ENCODE measurements at regions not wholly inside any gene's neighbourhood (a gene's known extent, or its start where the extent isn't known, plus 50 kb on each side); places are given as distances from the start of the nearest gene placed in this dataset.

GRCh38 chr4:18405054-18405453, 383.5 kb upstream of the LCORL start:
- DNase-seq (no peak), ATAC-seq (replicated peaks) (no peak)
- no peak overlapping the region for H3K27ac Mint-ChIP-seq

DNA sequence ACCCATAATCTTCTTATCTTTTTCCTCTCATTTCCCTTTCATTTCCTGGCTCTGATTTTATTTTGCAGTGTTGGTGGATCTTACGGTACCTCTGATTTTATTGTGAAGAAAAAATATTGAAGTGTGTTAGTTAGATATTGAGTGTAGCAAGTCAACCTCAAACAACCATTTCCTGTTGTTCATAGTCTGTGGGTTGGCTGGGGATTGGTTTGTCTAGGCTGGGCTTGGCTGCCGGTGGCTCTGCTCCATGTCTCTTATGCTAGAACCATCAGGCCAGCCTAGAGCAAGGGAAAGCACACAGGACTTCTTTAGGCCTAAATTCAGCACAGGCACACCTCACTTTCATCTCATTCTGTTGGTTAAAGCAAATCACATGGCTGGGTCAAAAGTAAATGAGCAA, 383.1 kb upstream of the LCORL start:
- Mint-ChIP-seq H3K27me3 (no peaks in the 10 kb centered on the region), H3K27ac (no peak overlapping the region), H3K9me3 (no peaks in the 10 kb centered on the region), H3K4me3 (no peak overlapping the region), H3K4me1 (no peaks in the 10 kb centered on the region), H3K36me3 (no peaks in the 10 kb centered on the region)
- ATAC-seq (replicated peaks) (no peak), DNase-seq (no peak)

More at GRCh38 chr4:18405054-18405453, 383.5 kb upstream of the LCORL start:
- H3K27me3 Mint-ChIP-seq = no peaks in the 10 kb centered on the region
- H3K36me3 Mint-ChIP-seq = no peaks in the 10 kb centered on the region
- H3K4me3 Mint-ChIP-seq = no peak overlapping the region
- no peaks in the 10 kb centered on the region for H3K9me3 Mint-ChIP-seq
- H3K4me1 Mint-ChIP-seq = no peaks in the 10 kb centered on the region

- Mint-ChIP-seq H3K36me3 (no peaks in the 10 kb centered on the region), H3K27ac (no peak overlapping the region), H3K27me3 (no peaks in the 10 kb centered on the region), H3K9me3 (no peaks in the 10 kb centered on the region), H3K4me1 (no peaks in the 10 kb centered on the region), H3K4me3 (no peak overlapping the region)
- ATAC-seq (replicated peaks) = no peak
- DNase-seq = no peak
Measured at GRCh38 chr4:18403327-18403726, 381.8 kb upstream of the LCORL start.

DNA sequence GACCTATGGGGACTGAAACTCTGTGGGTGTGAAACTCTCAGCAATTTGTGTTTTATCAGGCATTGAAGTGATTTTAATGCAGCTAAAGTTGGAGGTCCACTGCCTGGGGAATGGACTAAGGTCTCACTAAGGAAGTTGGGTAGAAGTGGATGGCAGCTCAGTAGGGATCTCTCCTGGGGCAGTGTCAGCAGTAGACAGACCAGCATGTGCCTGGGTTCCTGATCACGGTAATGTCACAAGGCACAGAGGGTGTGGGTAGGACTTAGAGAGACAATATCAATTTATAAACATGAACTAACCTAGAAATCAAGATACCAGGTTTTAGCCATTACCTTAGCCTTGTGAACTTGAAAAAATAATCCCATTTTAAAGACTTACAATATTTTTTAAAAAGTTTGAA, 380.3 kb upstream of the LCORL start:
- Mint-ChIP-seq H3K4me3 (no peak overlapping the region), H3K27ac (no peak overlapping the region), H3K36me3 (no peaks in the 10 kb centered on the region), H3K4me1 (no peaks in the 10 kb centered on the region), H3K27me3 (no peaks in the 10 kb centered on the region), H3K9me3 (no peaks in the 10 kb centered on the region)
- ATAC-seq (replicated peaks) = no peak
- DNase-seq = no peak

DNA sequence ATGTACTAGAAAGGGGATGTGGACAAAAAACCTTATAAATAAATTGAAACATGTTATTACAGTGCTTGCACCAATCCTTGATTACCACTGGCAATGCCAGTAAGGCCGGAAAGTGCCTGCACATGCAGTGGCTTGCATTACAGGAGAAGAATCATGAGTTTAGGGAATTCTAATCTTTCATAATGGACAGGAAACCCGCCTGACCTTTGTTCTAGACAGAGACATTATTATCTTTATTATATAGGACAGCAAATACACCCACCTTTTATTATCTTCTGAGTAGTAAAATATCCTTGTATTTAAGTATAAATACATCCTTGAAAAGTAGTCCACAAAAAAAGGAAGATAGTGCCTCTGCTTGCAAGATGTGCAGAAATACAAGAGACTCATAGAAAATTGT, 379.9 kb upstream of the LCORL start:
- ATAC-seq (replicated peaks) = no peak
- Mint-ChIP-seq H3K9me3 (no peaks in the 10 kb centered on the region), H3K4me1 (no peaks in the 10 kb centered on the region), H3K27ac (no peak overlapping the region), H3K4me3 (no peak overlapping the region), H3K27me3 (no peaks in the 10 kb centered on the region), H3K36me3 (no peaks in the 10 kb centered on the region)
- DNase-seq = no peak

DNA sequence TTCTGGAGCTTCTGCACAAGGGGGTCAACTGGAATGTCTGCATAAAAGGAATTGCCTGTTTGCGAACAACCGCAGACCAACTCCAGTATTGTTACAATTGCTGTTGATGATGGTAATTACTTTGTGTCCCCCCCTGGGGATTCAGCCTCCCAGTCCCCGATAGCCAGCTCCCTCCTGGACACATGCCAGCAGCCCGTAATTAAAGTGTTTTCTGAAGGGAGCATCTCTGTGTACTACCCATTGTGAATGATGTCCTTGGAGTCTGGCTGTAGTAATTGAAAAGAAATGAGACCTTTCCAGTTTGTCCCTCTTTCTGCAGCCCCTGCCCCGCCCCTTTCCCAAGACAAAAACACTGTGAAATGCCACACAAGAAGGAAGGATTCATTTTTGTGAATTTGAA, 377.1 kb upstream of the LCORL start:
- H3K36me3 Mint-ChIP-seq = no peaks in the 10 kb centered on the region
- no peak for ATAC-seq (replicated peaks)
- H3K27ac Mint-ChIP-seq = no peak overlapping the region
- peaks cover 0 to 3% of the 10 kb centered on the region in 2 donors for H3K9me3 Mint-ChIP-seq
- no peak for DNase-seq
- H3K4me3 Mint-ChIP-seq = no peak overlapping the region
- no peaks in the 10 kb centered on the region for H3K27me3 Mint-ChIP-seq
- H3K4me1 Mint-ChIP-seq = no peaks in the 10 kb centered on the region

- ATAC-seq (replicated peaks) = no peak
- no peaks in the 10 kb centered on the region for H3K4me1 Mint-ChIP-seq
- H3K36me3 Mint-ChIP-seq = no peaks in the 10 kb centered on the region
- H3K27ac Mint-ChIP-seq = no peak overlapping the region
- H3K4me3 Mint-ChIP-seq = no peak overlapping the region
- H3K27me3 Mint-ChIP-seq = no peaks in the 10 kb centered on the region
- DNase-seq = no peak
- H3K9me3 Mint-ChIP-seq = peaks cover 0 to 3% of the 10 kb centered on the region in 2 donors
Measured at GRCh38 chr4:18397681-18398390, 376.3 kb upstream of the LCORL start.

DNA sequence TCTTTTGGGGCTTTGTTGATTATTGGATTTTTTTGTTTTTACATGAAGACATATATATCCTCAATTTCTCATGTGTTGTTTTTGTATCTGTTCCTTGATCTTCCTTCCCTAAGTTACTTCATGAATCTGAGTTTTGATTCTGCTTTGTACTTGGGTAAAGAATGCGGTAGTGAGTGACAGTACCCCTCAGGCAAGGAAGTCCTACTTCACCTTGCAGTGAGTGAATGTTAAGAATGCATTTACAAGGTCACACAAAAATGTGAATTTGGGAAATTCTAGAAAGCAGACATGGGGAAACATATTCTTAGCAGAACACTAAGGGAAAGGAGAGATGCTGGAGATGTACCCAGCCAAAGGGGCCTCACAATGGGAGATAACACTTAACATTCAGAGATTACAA, 373.1 kb upstream of the LCORL start:
- DNase-seq = no peak
- no peak overlapping the region for H3K4me3 Mint-ChIP-seq

GRCh38 chr4:18391354-18391728, 369.8 kb upstream of the LCORL start:
- Mint-ChIP-seq H3K27me3 (peaks cover 0 to 7% of the 10 kb centered on the region in 2 donors), H3K27ac (no peak overlapping the region), H3K4me3 (no peak overlapping the region), H3K9me3 (peaks cover 0 to 8% of the 10 kb centered on the region in 2 donors), H3K4me1 (no peaks in the 10 kb centered on the region), H3K36me3 (no peaks in the 10 kb centered on the region)
- DNase-seq (no peak), ATAC-seq (replicated peaks) (no peak)

More for the DNA sequence above, 373.1 kb upstream of the LCORL start:
- H3K27me3 Mint-ChIP-seq = peaks cover 0 to 7% of the 10 kb centered on the region in 2 donors
- H3K4me1 Mint-ChIP-seq = no peaks in the 10 kb centered on the region
- no peaks in the 10 kb centered on the region for H3K36me3 Mint-ChIP-seq
- ATAC-seq (replicated peaks) = no peak
- H3K9me3 Mint-ChIP-seq = peaks cover 0 to 8% of the 10 kb centered on the region in 2 donors
- H3K27ac Mint-ChIP-seq = no peak overlapping the region

GRCh38 chr4:18390655-18391353, 369.2 kb upstream of the LCORL start:
- H3K27ac Mint-ChIP-seq = no peak overlapping the region
- ATAC-seq (replicated peaks) (no peak), DNase-seq (no peak)
- peaks cover 0 to 7% of the 10 kb centered on the region in 2 donors for H3K27me3 Mint-ChIP-seq
- H3K36me3 Mint-ChIP-seq = no peaks in the 10 kb centered on the region
- H3K9me3 Mint-ChIP-seq = peaks cover 0 to 8% of the 10 kb centered on the region in 2 donors
- no peak overlapping the region for H3K4me3 Mint-ChIP-seq
- H3K4me1 Mint-ChIP-seq = no peaks in the 10 kb centered on the region

- H3K27me3 Mint-ChIP-seq = peaks cover 0 to 7% of the 10 kb centered on the region in 2 donors
- H3K9me3 Mint-ChIP-seq = peaks cover 0 to 7% of the 10 kb centered on the region in 2 donors
- DNase-seq = no peak
- no peak for ATAC-seq (replicated peaks)
- no peak overlapping the region for H3K27ac Mint-ChIP-seq
- no peaks in the 10 kb centered on the region for H3K4me1 Mint-ChIP-seq
- no peak overlapping the region for H3K4me3 Mint-ChIP-seq
- no peaks in the 10 kb centered on the region for H3K36me3 Mint-ChIP-seq
Measured at GRCh38 chr4:18389115-18389514, 367.6 kb upstream of the LCORL start.

DNA sequence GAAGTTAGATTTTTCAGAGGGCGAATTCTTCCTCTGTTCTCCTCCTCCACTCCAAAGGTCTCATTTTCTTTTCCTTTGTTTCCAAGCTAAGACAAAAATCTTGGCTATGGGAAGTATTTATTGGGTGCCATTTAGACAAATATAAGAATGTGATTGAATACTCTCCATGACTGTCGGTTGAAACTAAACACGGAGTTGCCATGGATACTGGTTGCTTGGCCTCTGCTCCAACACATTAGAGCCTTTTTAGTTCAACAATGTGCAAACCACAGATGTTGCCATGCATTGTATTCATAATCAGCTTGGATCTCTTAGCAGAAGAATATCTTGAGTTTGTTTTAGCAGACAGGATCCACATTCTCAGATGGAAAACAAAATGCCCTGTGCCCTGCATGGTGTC, 366.5 kb upstream of the LCORL start:
- DNase-seq (no peak), ATAC-seq (replicated peaks) (no peak)
- H3K9me3 Mint-ChIP-seq = peaks cover 0 to 5% of the 10 kb centered on the region in 2 donors
- no peak overlapping the region for H3K27ac Mint-ChIP-seq
- H3K4me1 Mint-ChIP-seq = no peaks in the 10 kb centered on the region
- H3K27me3 Mint-ChIP-seq = peaks cover 0 to 7% of the 10 kb centered on the region in 2 donors
- H3K4me3 Mint-ChIP-seq = no peak overlapping the region
- no peaks in the 10 kb centered on the region for H3K36me3 Mint-ChIP-seq

DNA sequence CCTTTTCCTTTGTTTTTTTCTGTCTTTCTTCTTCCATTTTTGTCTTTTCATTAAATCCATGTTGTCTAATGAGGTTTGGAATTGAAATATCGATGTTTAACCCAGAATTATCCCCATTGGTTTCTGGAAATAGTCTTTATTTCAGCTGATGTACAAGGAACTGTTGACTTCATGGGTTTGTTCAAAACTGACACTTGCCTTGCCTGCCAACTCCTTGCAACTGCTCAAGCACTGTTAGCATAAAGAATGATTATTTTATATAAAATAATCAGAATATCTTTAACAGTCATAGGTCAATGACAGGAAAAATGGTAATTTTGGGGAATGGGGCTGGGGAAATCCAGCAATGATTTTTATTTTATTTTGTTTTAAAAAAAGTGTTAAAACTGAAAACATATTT, 359.6 kb upstream of the LCORL start:
- DNase-seq (no peak), ATAC-seq (replicated peaks) (no peak)
- Mint-ChIP-seq H3K4me1 (no peaks in the 10 kb centered on the region), H3K9me3 (peaks cover 0 to 2% of the 10 kb centered on the region in 2 donors), H3K27ac (no peak overlapping the region), H3K4me3 (no peak overlapping the region), H3K27me3 (no peaks in the 10 kb centered on the region), H3K36me3 (no peaks in the 10 kb centered on the region)

DNA sequence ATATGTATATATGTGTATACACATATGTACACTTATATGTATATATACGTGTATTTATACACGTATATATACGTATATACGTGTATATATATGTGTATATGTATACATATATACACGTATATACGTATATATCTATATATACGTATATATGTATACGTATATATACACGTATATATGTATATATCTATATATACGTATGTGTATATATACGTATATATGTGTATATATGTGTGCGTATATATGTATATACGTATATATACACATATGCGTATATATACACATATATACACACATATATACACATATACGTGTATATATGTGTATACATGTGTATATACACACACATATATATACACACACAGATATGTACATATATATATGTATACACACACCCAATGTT, 348.0 kb upstream of the LCORL start:
- ATAC-seq (replicated peaks) (no peak), DNase-seq (no peak)
- Mint-ChIP-seq H3K27ac (no peak overlapping the region), H3K36me3 (no peaks in the 10 kb centered on the region), H3K27me3 (peaks cover 6 to 7% of the 10 kb centered on the region in 2 donors), H3K4me3 (no peak overlapping the region), H3K9me3 (peaks cover 0 to 2% of the 10 kb centered on the region in 2 donors), H3K4me1 (no peaks in the 10 kb centered on the region)

DNA sequence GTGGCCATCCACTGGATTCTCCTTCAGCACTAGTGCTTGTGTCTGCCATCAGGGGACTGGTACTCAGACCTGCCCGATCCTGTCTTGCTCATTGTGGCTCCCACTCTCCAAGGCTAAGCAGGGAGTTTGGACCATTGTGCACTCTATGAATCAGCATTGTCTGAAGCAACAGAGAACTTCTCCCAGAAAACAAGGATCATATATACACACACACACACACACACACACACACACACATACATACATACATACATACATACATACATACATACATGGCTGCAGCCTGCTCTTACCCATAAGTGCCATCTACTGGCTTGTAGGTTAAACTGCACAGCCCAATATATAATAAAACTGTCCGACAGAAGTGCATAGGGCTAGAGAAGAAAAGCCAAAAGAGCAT, 345.3 kb upstream of the LCORL start:
- peaks cover 6 to 7% of the 10 kb centered on the region in 2 donors for H3K27me3 Mint-ChIP-seq
- DNase-seq = no peak
- peak; percentile 85 to 86 for ATAC-seq (replicated peaks)
- no peak overlapping the region for H3K27ac Mint-ChIP-seq
- no peaks in the 10 kb centered on the region for H3K4me1 Mint-ChIP-seq
- no peaks in the 10 kb centered on the region for H3K36me3 Mint-ChIP-seq
- no peak overlapping the region for H3K4me3 Mint-ChIP-seq
- H3K9me3 Mint-ChIP-seq = no peaks in the 10 kb centered on the region

Measured in stimulated activated naive B cell treated with anti-CD40 and anti-IgM and Interleukin-4, amounts not matched to agents 10 μg/mL and 1 μg/mL and 100 μg/mL, for 72 hours (primary cell).